Spinal cord (tissue), 9 donors: ENCODE measurements at regions not wholly inside any gene's neighbourhood (a gene's known extent, or its start where the extent isn't known, plus 50 kb on each side); places are given as distances from the start of the nearest gene placed in this dataset.

Source experiments
- DNase-seq, 6 donors: peaks; one replicate each; pipeline versions ENCODE4 v3.0.0 to v3.0.0-alpha.2; 2013 to 2015; ENCODE audit warnings: low spot score in 6 of 6, low read depth in 4 of 6
- H3K27ac ChIP-seq: one replicate; pipeline ENCODE4 v1.5.1; 2013; ENCODE audit warnings: low read depth, low read length, control low read depth
- H3K27me3 ChIP-seq: one replicate; pipeline ENCODE4 v1.6.1; 2013; ENCODE audit warnings: low read length; ENCODE audit not compliant: control insufficient read depth, insufficient read depth
- H3K36me3 ChIP-seq: one replicate; pipeline ENCODE4 v1.6.1; 2013; ENCODE audit warnings: low read length; ENCODE audit not compliant: control insufficient read depth, insufficient read depth
- H3K4me1 ChIP-seq: one replicate; pipeline ENCODE4 v1.6.1; 2013; ENCODE audit warnings: low read length; ENCODE audit not compliant: control insufficient read depth, insufficient read depth
- H3K4me3 ChIP-seq: one replicate; pipeline ENCODE4 v1.5.1; 2013; ENCODE audit warnings: low read depth, low read length, control low read depth
- H3K9me3 ChIP-seq: one replicate; pipeline ENCODE4 v1.6.1; 2013; ENCODE audit warnings: low read length; ENCODE audit not compliant: control insufficient read depth, insufficient read depth
- WGBS: methylation state at CpG from one replicate; pipeline ENCODE4 v1.1.5; 2013; ENCODE audit warnings: missing lambda C conversion rate; ENCODE audit not compliant: insufficient coverage; 5-methylcytosine and 5-hydroxymethylcytosine counted together
- donor health status: healthy.

DNA sequence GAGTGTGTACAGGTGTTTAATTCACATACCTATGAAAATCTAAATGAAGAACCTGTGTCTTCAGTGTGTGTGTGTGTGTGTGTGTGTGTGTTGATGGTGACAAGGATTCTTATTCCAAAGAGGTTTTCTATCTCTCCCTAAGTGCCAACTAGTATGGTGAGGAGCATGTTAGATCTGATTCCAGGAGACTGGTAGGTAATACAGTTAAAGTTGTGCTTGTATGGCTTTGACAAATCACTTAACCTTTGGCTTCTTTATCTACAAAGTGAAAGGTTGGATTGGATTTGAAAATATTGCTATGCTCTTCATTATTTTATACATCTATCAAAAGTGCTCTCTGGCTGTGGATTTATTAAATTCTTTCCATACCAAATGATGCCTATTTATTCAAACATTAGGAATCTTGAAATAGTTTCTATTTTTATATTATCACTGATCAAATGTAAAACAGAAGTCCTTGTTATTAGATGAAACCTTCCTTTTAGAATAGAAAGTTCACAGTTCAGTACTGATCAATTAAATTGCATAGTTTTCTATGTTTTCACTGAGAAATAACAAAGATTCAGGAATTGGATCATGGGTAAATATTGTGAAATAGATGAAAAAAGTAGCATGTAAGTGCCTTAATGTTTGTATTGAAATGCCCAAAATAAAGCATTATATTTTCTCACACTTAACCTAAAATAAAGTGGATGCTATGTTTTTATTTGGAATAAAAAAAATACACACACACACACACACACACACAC, 84.4 kb upstream of the MLIP start:
- H3K27me3 ChIP-seq = no peaks in the 10 kb centered on the region
- no peak overlapping the region for H3K27ac ChIP-seq
- DNase-seq = no peak
- H3K4me1 ChIP-seq = no peaks in the 10 kb centered on the region
- H3K4me3 ChIP-seq = no peak overlapping the region
- no peaks in the 10 kb centered on the region for H3K9me3 ChIP-seq
- no peaks in the 10 kb centered on the region for H3K36me3 ChIP-seq

DNA sequence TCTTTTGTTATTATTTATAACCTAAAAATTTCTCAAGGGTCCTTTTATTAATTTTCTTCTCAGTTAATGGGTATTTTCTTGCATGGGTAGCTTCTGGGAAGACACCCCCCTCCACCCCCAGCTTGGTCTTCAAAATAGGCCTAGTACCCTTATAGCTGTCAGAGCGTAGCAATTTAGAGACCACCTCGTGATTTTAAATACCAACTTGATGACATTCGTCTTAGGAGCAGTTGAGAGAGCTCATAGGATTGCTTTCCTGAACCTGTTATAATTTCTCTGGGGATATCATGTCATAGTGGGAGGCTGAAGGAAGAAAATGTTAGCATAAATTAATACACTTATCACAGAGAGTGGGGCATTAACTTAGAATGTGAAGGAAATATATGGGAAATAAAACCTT, 83.1 kb upstream of the MLIP start:
- no peaks in the 10 kb centered on the region for H3K27me3 ChIP-seq
- H3K4me3 ChIP-seq = no peak overlapping the region
- H3K4me1 ChIP-seq = no peaks in the 10 kb centered on the region
- H3K27ac ChIP-seq = no peak overlapping the region
- no peaks in the 10 kb centered on the region for H3K36me3 ChIP-seq
- no CpG with 5 or more reads among the region's 3 CpGs for WGBS
- no peaks in the 10 kb centered on the region for H3K9me3 ChIP-seq
- DNase-seq = peak in 1 of 6 donors; percentile 72

DNA sequence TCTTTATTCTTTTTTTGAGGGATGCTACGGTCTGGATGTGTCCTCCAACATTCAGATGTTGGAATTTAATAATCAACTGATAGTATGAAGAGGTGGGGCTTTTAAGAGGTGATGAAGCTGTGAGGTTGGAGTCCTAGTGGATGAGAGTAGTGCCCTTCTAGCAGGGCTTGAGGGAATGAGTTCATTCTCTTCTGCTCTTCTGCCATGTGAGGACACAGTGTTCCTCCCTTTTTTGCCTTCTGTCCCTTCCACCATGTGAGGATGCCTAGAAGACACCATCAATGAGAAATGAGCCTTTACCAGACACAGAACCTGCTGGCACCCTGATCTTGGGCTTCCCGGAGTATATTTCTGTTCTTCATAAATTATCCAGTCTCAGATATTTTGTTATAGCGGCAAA, 82.1 kb upstream of the MLIP start:
- no peak overlapping the region for H3K27ac ChIP-seq
- no peak overlapping the region for H3K4me3 ChIP-seq
- WGBS = 100% methylated on average over 2 of the region's 3 CpGs

DNA sequence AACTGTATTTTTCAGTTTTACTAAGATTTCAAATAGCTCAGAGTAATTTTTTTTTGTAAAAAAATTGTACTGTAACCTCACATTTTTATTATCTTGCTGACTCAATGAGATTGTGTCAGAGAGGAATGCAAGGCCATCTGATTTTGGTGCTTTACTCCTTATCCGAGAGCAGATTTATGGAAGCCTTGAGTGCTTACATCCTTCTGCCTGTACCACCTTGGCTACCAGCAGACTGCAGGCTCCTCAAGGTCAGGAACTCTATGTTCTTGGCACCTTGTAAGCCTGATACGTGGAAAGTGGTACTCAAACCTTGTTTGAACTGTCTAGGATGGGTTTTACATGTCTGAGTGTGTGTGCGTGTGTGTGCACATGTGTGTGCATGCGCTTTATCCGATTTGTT, 80.1 kb upstream of the MLIP start:
- DNase-seq = no peak
- no peaks in the 10 kb centered on the region for H3K4me1 ChIP-seq
- H3K9me3 ChIP-seq = no peaks in the 10 kb centered on the region
- H3K4me3 ChIP-seq = no peak overlapping the region
- no peaks in the 10 kb centered on the region for H3K36me3 ChIP-seq
- WGBS = 84% methylated on average over 2 of the region's 5 CpGs
- no peak overlapping the region for H3K27ac ChIP-seq
- no peaks in the 10 kb centered on the region for H3K27me3 ChIP-seq

More for the DNA sequence above, 82.1 kb upstream of the MLIP start:
- Histone ChIP-seq H3K27me3 (no peaks in the 10 kb centered on the region), H3K36me3 (no peaks in the 10 kb centered on the region), H3K9me3 (no peaks in the 10 kb centered on the region), H3K4me1 (no peaks in the 10 kb centered on the region)
- no peak for DNase-seq

DNA sequence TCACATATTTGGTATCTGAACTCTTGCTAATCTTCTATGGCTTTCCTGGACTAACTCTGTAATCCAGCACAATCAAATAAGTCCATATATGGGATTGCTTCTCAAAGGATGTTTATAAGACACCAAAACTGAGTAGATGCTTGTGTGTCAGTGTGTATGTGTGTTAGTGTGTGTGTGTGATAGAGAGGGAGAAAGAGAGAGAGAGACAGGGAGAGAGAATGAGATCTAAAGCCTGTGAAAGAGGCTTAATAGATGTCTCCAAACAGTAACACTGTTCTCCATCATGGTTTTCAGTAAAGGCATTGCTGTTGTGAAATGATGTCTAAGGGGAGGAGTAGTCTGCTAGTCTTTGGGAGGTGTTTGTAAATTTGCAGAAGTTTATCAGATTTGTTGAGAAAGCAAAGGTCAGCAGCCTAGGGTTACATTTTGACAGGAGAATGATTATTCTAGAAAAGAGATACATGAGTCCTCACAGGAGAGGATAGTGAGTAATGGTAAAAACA, 73.9 kb upstream of the MLIP start:
- no peak for DNase-seq
- no peaks in the 10 kb centered on the region for H3K27me3 ChIP-seq

DNA sequence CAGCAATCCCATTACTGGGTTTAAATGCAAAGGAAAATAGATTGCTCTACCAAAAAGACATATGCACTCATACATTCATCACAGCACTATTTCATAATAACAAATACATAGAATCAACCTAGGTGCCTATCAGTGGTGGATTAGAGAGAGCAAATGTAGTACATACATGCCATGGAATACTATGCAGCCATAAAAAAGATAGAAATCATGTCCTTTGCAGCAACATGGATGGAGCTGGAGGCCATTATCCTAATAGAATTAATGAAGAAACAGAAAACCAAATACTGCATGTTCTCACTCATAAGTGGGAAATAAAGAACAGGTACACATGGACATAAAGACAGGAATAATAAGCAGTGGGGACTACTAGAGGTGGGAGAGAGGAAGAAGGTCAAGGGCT, 70.7 kb upstream of the MLIP start:
- H3K27ac ChIP-seq = no peak overlapping the region

More for the DNA sequence above, 73.9 kb upstream of the MLIP start:
- Histone ChIP-seq H3K27ac (no peak overlapping the region), H3K9me3 (no peaks in the 10 kb centered on the region), H3K36me3 (no peaks in the 10 kb centered on the region), H3K4me3 (no peak overlapping the region), H3K4me1 (no peaks in the 10 kb centered on the region)

DNA sequence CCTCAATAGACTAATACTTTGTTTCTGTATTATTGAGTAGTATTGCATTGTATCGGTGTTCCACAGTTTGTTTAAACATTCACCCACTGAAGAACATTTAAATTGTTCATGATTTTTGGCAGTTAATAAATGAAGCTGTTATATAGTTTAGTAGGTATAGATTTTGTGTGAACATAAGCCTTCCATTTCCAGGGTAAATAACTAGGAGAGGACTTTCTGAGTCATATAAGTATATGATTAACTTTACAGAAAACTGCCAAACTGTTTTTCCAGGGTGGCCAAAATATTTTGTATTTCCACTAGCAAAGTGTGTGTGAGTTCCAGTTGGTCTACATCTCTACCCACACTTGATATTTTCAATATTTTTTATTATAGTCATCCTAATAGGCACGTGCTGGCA, 70.0 kb upstream of the MLIP start:
- Histone ChIP-seq H3K36me3 (no peaks in the 10 kb centered on the region), H3K4me3 (no peak overlapping the region), H3K4me1 (no peaks in the 10 kb centered on the region), H3K27ac (no peak overlapping the region), H3K9me3 (no peaks in the 10 kb centered on the region), H3K27me3 (no peaks in the 10 kb centered on the region)
- DNase-seq = no peak
- no CpG with 5 or more reads among the region's 2 CpGs for WGBS

More for the DNA sequence above, 70.7 kb upstream of the MLIP start:
- Histone ChIP-seq H3K4me1 (no peaks in the 10 kb centered on the region), H3K9me3 (no peaks in the 10 kb centered on the region), H3K27me3 (no peaks in the 10 kb centered on the region), H3K4me3 (no peak overlapping the region), H3K36me3 (no peaks in the 10 kb centered on the region)
- DNase-seq = no peak

DNA sequence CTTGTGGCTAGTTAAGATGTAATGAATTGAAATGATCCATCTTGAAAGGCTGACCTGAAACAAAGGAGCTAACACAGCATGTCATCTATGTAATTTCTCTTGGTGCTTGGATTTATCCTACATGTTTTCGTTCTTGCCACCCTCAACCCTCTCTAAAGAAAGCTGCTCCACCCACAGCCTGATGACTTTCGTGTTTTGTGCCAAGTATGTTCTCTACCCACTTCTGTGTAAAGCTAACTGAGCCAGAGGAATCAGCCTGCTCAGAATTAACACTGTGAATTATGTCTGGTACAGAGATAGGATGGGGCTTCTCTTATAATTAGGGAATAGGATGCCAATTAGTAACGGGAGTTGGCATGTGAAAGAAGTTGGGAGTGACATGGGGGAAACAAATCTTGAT, 67.9 kb upstream of the MLIP start:
- Histone ChIP-seq H3K9me3 (no peaks in the 10 kb centered on the region), H3K36me3 (no peaks in the 10 kb centered on the region), H3K4me3 (no peak overlapping the region), H3K27me3 (no peaks in the 10 kb centered on the region), H3K4me1 (no peaks in the 10 kb centered on the region), H3K27ac (no peak overlapping the region)
- DNase-seq = no peak
- WGBS = 67% methylated on average over 1 of the region's 3 CpGs

DNA sequence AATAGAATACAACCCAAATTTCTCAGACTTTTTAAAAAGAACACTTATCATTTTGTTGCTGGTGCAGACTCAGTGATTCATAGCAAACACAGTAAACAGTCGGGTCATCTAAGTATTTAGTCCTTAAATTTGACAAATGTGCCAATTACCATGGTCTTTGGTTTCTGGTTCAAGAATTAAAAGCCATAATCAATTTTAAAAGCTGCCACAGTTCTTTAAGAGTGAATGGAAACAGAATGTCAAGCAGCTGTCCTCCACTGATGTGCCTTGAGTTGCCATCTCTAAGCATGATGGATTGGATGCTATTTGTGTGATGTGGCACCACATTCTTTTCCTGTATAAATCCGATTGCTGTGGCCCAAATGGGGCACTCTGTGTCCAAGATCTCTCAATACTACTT, 67.2 kb upstream of the MLIP start:
- DNase-seq = no peak
- H3K36me3 ChIP-seq = no peaks in the 10 kb centered on the region
- H3K27me3 ChIP-seq = no peaks in the 10 kb centered on the region
- no peaks in the 10 kb centered on the region for H3K4me1 ChIP-seq
- H3K9me3 ChIP-seq = no peaks in the 10 kb centered on the region
- no peak overlapping the region for H3K27ac ChIP-seq
- WGBS = no CpG with 5 or more reads among the region's 2 CpGs
- H3K4me3 ChIP-seq = no peak overlapping the region

DNA sequence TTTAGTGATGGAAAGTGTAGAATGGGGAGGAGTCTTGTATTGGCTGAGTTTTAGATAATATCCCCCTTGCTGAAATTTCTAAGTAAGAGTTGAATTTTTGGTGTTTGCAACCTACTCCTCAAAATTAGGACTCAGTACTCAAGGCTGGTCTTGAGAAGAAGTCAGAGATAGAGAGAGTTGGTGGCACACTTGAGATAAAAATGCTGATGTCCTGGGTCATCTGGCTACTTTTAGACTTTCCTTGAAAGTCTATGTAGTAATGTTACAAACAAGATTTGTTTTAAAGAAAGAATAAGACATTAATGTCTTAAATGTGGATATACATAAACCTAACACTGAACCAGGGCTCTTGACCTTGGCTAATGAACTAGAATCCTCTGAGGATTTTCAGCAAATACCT, 62.5 kb upstream of the MLIP start:
- DNase-seq = no peak

More for the DNA sequence above, 62.5 kb upstream of the MLIP start:
- no peaks in the 10 kb centered on the region for H3K4me1 ChIP-seq
- H3K27ac ChIP-seq = no peak overlapping the region
- H3K9me3 ChIP-seq = no peaks in the 10 kb centered on the region
- no peaks in the 10 kb centered on the region for H3K36me3 ChIP-seq
- no peaks in the 10 kb centered on the region for H3K27me3 ChIP-seq
- no peak overlapping the region for H3K4me3 ChIP-seq
